LNCAP (cell line): ENCODE measurements at regions not wholly inside any gene's neighbourhood (a gene's known extent, or its start where the extent isn't known, plus 50 kb on each side); places are given as distances from the start of the nearest gene placed in this dataset.

Experiments
- TF ChIP-seq, protein P1 (sequence below): fragments of 450-650 bp; IDR thresholded peaks from 2 replicates; pipeline ENCODE4 v1.5.1; 2017; ENCODE audit warnings: mild to moderate bottlenecking

DNA sequence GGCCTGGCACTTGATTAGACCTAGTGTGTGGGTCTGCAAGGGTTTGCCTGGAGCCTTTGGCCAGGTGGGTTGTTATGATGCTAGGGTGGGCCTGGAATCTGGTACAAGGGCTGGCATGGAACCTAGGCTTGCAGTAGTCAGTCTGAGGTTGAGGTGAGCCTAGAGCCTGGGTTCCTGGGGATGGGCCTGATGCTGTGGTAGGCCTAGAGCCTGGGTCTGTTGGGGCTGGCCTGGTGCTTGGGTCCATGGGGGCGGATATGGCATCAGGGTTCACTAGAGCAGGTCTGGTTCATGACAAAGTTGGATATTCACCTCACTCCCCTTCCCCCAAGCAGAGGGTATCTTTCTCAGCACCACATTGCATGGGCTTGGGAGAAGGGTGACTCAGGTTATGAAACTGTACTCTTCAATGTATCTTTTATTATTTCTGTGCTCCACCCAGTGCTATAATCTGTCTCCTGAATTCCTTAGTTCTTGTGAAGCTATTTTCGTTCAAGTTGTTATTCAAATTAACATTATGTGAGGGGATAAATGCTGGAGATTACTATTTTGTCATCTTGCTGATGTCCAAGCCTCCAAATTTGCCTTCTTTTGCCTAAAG lies 274.4 kb downstream of the NFKBIZ start:
- TF ChIP-seq, protein P1, sequence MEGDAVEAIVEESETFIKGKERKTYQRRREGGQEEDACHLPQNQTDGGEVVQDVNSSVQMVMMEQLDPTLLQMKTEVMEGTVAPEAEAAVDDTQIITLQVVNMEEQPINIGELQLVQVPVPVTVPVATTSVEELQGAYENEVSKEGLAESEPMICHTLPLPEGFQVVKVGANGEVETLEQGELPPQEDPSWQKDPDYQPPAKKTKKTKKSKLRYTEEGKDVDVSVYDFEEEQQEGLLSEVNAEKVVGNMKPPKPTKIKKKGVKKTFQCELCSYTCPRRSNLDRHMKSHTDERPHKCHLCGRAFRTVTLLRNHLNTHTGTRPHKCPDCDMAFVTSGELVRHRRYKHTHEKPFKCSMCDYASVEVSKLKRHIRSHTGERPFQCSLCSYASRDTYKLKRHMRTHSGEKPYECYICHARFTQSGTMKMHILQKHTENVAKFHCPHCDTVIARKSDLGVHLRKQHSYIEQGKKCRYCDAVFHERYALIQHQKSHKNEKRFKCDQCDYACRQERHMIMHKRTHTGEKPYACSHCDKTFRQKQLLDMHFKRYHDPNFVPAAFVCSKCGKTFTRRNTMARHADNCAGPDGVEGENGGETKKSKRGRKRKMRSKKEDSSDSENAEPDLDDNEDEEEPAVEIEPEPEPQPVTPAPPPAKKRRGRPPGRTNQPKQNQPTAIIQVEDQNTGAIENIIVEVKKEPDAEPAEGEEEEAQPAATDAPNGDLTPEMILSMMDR = no peak

DNA sequence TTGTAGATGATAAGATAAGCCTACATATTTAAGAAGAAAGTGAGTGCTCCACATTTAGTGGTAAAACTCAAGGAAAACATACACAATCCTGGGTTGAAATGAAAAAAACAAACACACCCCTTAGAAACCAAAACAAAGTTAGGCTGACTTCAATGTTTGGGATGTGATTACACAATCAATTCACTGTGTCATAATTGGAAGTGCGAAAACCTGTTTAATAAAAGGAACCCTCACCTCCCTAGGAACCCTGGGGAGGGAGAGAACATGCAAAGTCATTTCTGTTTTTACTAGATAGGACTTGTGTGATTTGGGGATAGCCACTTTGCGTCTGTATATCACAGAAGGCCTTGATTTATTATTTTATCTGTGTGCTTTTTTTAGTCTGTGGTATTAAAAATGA lies 275.0 kb downstream of the NFKBIZ start:
- TF ChIP-seq, protein P1 = no peak

DNA sequence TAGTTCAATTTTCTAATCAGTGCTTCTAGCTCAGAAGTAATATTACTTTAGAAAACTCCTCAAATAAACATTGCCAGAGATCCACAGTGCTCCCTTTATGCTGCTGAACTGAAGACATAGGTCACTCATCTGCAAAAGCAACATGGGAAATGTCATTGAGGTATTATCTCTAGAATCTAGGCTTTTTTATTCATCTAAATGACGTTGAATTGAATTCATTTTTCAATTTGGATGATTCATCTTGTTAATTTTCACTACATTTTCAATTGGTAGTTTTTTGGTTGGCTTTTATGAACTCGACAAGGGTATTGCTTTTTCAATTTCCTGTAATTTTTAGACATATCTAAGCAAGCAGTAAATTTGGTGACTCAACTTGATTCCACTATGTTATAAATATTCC lies 275.4 kb downstream of the NFKBIZ start:
- TF ChIP-seq, protein P1 = no peak

DNA sequence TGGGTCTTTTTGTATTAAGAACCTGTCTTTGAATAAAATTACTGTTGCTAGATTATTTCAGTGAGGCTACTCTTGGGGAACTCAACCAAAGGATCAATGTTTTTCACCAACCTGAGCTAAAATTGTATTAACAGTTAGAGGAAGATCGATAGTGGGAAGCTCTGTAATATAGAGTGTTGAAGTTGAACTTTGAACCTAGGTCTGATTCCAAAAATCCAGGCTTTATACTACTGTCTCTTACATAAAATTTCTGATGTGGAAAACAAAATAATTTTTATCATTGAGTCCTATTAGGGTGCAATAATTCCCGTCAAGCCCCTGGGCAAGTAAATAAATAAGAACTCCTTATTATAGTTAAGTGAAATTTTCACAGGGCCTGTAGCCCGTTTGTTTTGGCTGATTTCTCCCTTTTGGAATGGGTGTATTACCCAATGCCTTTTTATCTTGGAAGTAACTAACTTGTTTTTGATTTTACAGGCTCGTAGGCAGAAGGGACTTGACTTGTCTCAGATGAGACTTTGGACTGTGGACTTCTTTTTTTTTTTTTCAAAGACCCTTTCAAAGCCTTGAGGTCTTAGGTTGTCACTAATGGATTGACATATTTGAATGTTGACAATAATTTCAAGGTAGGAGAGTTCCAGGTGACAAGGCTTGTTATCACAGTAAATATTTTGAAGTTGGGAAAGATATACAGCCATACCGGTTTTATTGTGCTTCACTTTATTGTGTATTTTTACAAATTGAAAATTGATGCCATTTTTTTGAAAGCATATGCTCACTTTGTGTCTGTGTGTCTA lies 276.1 kb downstream of the NFKBIZ start:
- TF ChIP-seq, protein P1 = no peak

DNA sequence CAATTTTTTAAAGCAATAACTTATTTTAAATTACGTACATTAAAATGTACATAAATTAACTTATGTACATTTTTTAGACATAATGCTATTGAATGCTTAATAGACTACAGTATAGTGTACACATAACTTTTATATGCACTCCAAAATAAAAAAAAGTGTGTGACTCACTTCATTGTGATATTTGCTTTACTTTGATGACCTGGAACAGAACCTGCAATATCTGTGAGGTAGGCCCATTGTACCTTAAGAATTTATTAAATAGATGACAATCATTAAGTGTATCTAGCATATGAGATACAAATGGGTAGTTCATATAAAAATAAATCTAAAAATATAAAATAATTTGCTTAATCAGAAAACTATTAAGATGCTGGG lies 276.7 kb downstream of the NFKBIZ start:
- TF ChIP-seq, protein P1 = no peak

DNA sequence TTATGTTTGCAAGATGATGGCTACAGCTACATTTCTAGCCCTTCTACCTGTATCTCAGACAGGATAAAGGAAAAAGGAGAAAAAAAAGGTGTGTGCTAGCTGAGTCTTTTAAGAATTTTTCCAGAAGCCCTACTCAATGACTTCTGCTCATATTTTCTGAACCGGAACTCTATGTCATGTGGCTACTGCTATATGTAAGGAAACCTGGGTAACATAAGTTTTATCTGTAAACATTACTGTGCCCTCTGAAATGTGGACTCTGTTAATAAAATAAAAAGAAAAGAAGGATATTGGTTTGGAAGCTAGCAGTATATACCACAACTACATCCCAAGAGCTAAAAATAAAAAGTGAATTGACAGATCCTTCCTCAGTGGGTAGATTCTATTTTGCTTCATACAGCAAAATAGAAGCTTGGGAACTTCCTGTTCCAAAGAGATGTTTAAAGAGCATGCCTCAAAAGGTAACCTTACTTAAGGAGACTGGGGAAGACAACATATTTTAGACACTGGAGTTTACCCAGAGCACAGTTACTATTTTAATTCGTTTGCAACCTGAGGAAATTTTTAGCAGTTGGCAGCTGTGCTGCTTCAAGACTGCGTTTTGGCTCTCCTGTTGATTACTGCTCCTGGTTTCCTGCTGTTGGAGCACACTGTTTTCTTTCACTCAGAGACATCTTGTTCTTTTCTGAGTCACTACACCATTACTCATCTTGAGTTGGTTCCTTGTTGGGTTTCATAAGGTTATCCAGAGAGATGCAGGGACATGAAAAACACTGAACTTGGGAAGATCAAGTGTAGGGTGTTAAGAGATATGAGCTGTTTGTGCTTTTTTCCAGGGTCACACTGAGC lies 280.7 kb downstream of the NFKBIZ start:
- TF ChIP-seq, protein P1 = no peak

DNA sequence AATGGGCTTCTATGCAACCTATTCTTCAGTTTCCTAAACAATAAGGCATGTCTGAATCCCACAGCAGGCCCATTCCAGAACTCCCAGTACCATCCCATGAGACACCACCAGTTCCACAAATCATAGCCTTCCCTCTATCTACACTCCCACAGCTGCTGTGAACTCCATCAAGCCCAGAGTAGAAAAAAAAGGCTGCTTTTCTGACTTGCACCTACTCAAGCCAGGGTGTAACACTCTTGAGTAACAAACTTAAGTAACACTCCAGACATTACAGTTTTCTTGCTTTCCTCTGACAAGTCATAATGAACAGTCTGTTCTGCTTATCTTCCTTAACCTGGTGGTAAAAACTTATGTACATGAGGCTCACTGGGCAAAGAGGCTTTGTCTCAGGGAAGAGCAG lies 283.1 kb downstream of the NFKBIZ start:
- TF ChIP-seq, protein P1 = no peak
